ENCODE measurements at regions not wholly inside any gene's neighbourhood (a gene's known extent, or its start where the extent isn't known, plus 50 kb on each side); places are given as distances from the start of the nearest gene placed in this dataset.

GRCh38 chr10:89861199-89861573 lies 159.8 kb downstream of the KIF20B start:
- no peak for DNase-seq (ENCODE audit: low read depth)
- TF ChIP-seq, protein P1, sequence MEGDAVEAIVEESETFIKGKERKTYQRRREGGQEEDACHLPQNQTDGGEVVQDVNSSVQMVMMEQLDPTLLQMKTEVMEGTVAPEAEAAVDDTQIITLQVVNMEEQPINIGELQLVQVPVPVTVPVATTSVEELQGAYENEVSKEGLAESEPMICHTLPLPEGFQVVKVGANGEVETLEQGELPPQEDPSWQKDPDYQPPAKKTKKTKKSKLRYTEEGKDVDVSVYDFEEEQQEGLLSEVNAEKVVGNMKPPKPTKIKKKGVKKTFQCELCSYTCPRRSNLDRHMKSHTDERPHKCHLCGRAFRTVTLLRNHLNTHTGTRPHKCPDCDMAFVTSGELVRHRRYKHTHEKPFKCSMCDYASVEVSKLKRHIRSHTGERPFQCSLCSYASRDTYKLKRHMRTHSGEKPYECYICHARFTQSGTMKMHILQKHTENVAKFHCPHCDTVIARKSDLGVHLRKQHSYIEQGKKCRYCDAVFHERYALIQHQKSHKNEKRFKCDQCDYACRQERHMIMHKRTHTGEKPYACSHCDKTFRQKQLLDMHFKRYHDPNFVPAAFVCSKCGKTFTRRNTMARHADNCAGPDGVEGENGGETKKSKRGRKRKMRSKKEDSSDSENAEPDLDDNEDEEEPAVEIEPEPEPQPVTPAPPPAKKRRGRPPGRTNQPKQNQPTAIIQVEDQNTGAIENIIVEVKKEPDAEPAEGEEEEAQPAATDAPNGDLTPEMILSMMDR (IDR thresholded peaks at IDR 0.05; ENCODE audit: control insufficient read depth, insufficient read depth, low read depth, low read length, missing control alignments): no peak
- no peak overlapping the region for H3K4me3 ChIP-seq (ENCODE audit: control insufficient read depth, low read depth, low read length)

- no peak for DNase-seq (ENCODE audit: low read depth)
- no peak overlapping the region for H3K4me3 ChIP-seq (ENCODE audit: control insufficient read depth, low read depth, low read length)
- TF ChIP-seq, protein P1 (IDR thresholded peaks at IDR 0.05; ENCODE audit: control insufficient read depth, insufficient read depth, low read depth, low read length, missing control alignments): no peak
Observed at GRCh38 chr10:89861584-89862301, 160.4 kb downstream of the KIF20B start.

- TF ChIP-seq, protein P1 (IDR thresholded peaks at IDR 0.05; ENCODE audit: control insufficient read depth, insufficient read depth, low read depth, low read length, missing control alignments): no peak
- DNase-seq (ENCODE audit: low read depth): no peak
- H3K4me3 ChIP-seq (ENCODE audit: control insufficient read depth, low read depth, low read length): no peak overlapping the region
Observed at GRCh38 chr10:89867964-89868363, 166.6 kb downstream of the KIF20B start.

GRCh38 chr10:89869180-89869579 lies 167.8 kb downstream of the KIF20B start:
- no peak overlapping the region for H3K4me3 ChIP-seq (ENCODE audit: control insufficient read depth, low read depth, low read length)
- TF ChIP-seq, protein P1 (IDR thresholded peaks at IDR 0.05; ENCODE audit: control insufficient read depth, insufficient read depth, low read depth, low read length, missing control alignments): no peak

DNA sequence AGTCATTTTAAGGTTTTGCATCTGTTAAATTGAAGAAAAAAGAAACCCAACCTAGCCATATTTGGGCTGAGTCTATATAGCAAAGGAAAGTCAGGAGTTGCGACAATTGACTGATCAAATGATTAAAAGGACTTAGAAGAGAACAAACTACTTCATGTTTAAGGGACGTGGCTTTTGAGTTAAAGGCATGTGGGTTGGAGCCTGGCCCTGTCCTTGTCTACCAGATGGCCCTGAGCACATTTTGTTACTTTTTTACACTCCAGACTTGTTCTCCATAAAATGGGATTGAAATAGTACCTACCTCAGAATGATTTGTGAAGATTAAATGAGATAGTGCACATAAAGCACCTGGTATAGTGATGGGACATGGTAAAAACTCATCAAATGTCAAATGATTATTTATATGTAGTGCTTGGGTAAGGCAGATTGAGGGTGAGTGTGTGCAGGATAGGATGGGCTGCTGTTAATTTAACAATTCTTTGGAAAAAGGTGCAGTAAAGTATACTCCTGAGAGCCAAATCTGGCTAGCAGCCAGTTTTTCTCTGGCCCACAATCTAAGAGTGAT lies 168.3 kb downstream of the KIF20B start:
- no peak overlapping the region for H3K4me3 ChIP-seq (ENCODE audit: control insufficient read depth, low read depth, low read length)
- TF ChIP-seq, protein P1 (IDR thresholded peaks at IDR 0.05; ENCODE audit: control insufficient read depth, insufficient read depth, low read depth, low read length, missing control alignments): no peak
- DNase-seq (ENCODE audit: low read depth): no peak

More at GRCh38 chr10:89869180-89869579, 167.8 kb downstream of the KIF20B start:
- DNase-seq (ENCODE audit: low read depth): no peak

- H3K4me3 ChIP-seq (ENCODE audit: control insufficient read depth, low read depth, low read length): no peak overlapping the region
- TF ChIP-seq, protein P1 (IDR thresholded peaks at IDR 0.05; ENCODE audit: control insufficient read depth, insufficient read depth, low read depth, low read length, missing control alignments): no peak
- DNase-seq (ENCODE audit: low read depth): no peak
Observed at GRCh38 chr10:89870936-89871335, 169.5 kb downstream of the KIF20B start.

Data from AG09309 (cell line).